CD14-positive monocyte (primary cell): ENCODE measurements at regions not wholly inside any gene's neighbourhood (a gene's known extent, or its start where the extent isn't known, plus 50 kb on each side); places are given as distances from the start of the nearest gene placed in this dataset.

Source experiments
- DNase-seq, 3 donors: peaks; one replicate each; pipeline ENCODE4 v3.0.0-alpha.2; 2011 to 2022
- H2AFZ ChIP-seq: 2 replicates; pipeline ENCODE4 v1.6.0; 2012; ENCODE audit warnings: mild to moderate bottlenecking, low read depth, low read length, inconsistent platforms; ENCODE audit not compliant: insufficient read depth, poor library complexity, severe bottlenecking
- H3K27ac ChIP-seq, 2 donors: 1 replicate in 1 of 2; 2 replicates in 1 of 2; pipeline ENCODE4 v1.5.1; 2012 to 2013; ENCODE audit warnings: low read length in 2 of 2, control low read depth in 1 of 2, inconsistent platforms in 1 of 2, low read depth in 1 of 2, mild to moderate bottlenecking in 1 of 2
- H3K27me3 ChIP-seq, 2 donors: one replicate each; pipeline versions ENCODE4 v1.6.0 to v1.6.1; 2011 to 2013; ENCODE audit warnings: low read length in 2 of 2; ENCODE audit not compliant: control insufficient read depth in 2 of 2, insufficient read depth in 2 of 2
- H3K36me3 ChIP-seq, 2 donors: replicated peaks in 1 of 2; 1 replicate in 1 of 2; 2 replicates in 1 of 2; pipeline versions ENCODE4 v1.5.1 to v1.6.1; 2012 to 2013; ENCODE audit warnings: low read length in 2 of 2, control low read depth in 1 of 2, inconsistent platforms in 1 of 2, mild to moderate bottlenecking in 1 of 2; ENCODE audit not compliant: insufficient read depth in 2 of 2, control insufficient read depth in 1 of 2
- H3K4me1 ChIP-seq, 2 donors: 1 replicate in 1 of 2; 2 replicates in 1 of 2; pipeline versions ENCODE4 v1.5.1 to v1.6.1; 2012 to 2013; ENCODE audit warnings: low read length in 2 of 2, control low read depth in 1 of 2, inconsistent platforms in 1 of 2, mild to moderate bottlenecking in 1 of 2, moderate library complexity in 1 of 2; ENCODE audit not compliant: insufficient read depth in 2 of 2, control insufficient read depth in 1 of 2
- H3K4me2 ChIP-seq: replicated peaks from 2 replicates; pipeline ENCODE3; 2012; ENCODE audit warnings: low read length, moderate library complexity, mild to moderate bottlenecking; ENCODE audit not compliant: poor library complexity, severe bottlenecking; ENCODE audit errors: extremely low read depth
- H3K4me3 ChIP-seq, 3 experiments: fragments of 200-600 bp in 1 of 3; sonication (generic) in 1 of 3; replicated peaks in 1 of 3; 1 replicate in 2 of 3; 2 replicates in 1 of 3; pipeline ENCODE4 v1.5.1; 2011 to 2013; ENCODE audit warnings: low read length in 3 of 3, mild to moderate bottlenecking in 3 of 3, control low read depth in 2 of 3, low read depth in 2 of 3, inconsistent platforms in 1 of 3, moderate library complexity in 1 of 3
- H3K79me2 ChIP-seq: 2 replicates; pipeline ENCODE4 v1.6.0; 2012; ENCODE audit warnings: mild to moderate bottlenecking, control low read depth, inconsistent platforms, low read length, moderate library complexity; ENCODE audit not compliant: insufficient read depth
- H3K9ac ChIP-seq: 2 replicates; pipeline ENCODE4 v1.6.0; 2017; ENCODE audit warnings: low read length, mild to moderate bottlenecking; ENCODE audit not compliant: insufficient read depth, poor library complexity, severe bottlenecking
- H3K9me3 ChIP-seq, 2 donors: replicated peaks in 1 of 2; 1 replicate in 1 of 2; 2 replicates in 1 of 2; pipeline versions ENCODE4 v1.5.1 to v1.6.1; 2012 to 2013; ENCODE audit warnings: low read length in 2 of 2, control low read depth in 1 of 2; ENCODE audit not compliant: control insufficient read depth in 1 of 2, insufficient read depth in 1 of 2
- H4K20me1 ChIP-seq: 2 replicates; pipeline ENCODE4 v1.6.0; 2012; ENCODE audit warnings: mild to moderate bottlenecking, low read length, control low read depth, moderate library complexity; ENCODE audit not compliant: insufficient read depth
- H3K27ac Mint-ChIP-seq, 7 donors: one replicate each; pipeline ENCODE4 v1.8.0; 2020; ENCODE audit warnings: mild to moderate bottlenecking in 7 of 7, mixed read lengths in 7 of 7, moderate library complexity in 6 of 7, inconsistent platforms in 2 of 7
- H3K27me3 Mint-ChIP-seq, 3 donors: one replicate each; pipeline ENCODE4 v1.8.0; 2021 to 2022; ENCODE audit warnings: low read depth in 3 of 3, mild to moderate bottlenecking in 3 of 3, mixed read lengths in 3 of 3, moderate library complexity in 3 of 3, inconsistent platforms in 1 of 3
- H3K36me3 Mint-ChIP-seq, 2 donors: one replicate each; pipeline ENCODE4 v1.8.0; 2020; ENCODE audit warnings: mixed read lengths in 2 of 2, inconsistent platforms in 1 of 2, mild to moderate bottlenecking in 1 of 2
- H3K4me1 Mint-ChIP-seq: one replicate; pipeline ENCODE4 v1.8.0; 2020; ENCODE audit warnings: mild to moderate bottlenecking, mixed read lengths
- H3K4me3 Mint-ChIP-seq, 2 donors: one replicate each; pipeline ENCODE4 v1.8.0; 2020; ENCODE audit warnings: mild to moderate bottlenecking in 2 of 2, mixed read lengths in 2 of 2, moderate library complexity in 1 of 2
- H3K9me3 Mint-ChIP-seq, 7 donors: one replicate each; pipeline ENCODE4 v1.8.0; 2020 to 2022; ENCODE audit warnings: mixed read lengths in 7 of 7, mild to moderate bottlenecking in 6 of 7, moderate library complexity in 6 of 7, inconsistent platforms in 2 of 7
- CTCF ChIP-seq: fragments of 200-600 bp; IDR thresholded peaks from one replicate; pipeline ENCODE4 v1.8.0; 2022; ENCODE audit warnings: antibody characterized with exemption, mild to moderate bottlenecking
- WGBS: methylation state at CpG from one replicate; pipeline ENCODE4 v1.1.5; 2013; ENCODE audit warnings: missing lambda C conversion rate; ENCODE audit not compliant: insufficient coverage; 5-methylcytosine and 5-hydroxymethylcytosine counted together
- intact Hi-C, 2 donors: fragments of 100-400 bp; cut with micrococcal nuclease; formaldehyde crosslinking; loops; one replicate each; pipeline versions ENCODE4 v1.15.0 to v1.15.1; 2023

- Histone ChIP-seq H2AFZ (no peak overlapping the region), H3K79me2 (no peaks in the 10 kb centered on the region), H3K27me3 (no peaks in the 10 kb centered on the region), H3K4me3 (no peak overlapping the region), H3K36me3 (no peaks in the 10 kb centered on the region), H3K4me1 (no peaks in the 10 kb centered on the region), H4K20me1 (no peaks in the 10 kb centered on the region), H3K9ac (no peak overlapping the region), H3K9me3 (no peaks in the 10 kb centered on the region), H3K27ac (no peak overlapping the region), H3K4me2 (no peak overlapping the region)
- Mint-ChIP-seq H3K27me3 (peaks cover 0 to 3% (median 2%) of the 10 kb centered on the region in 3 donors), H3K9me3 (peaks cover 0 to 4% (median 1%) of the 10 kb centered on the region in 7 donors), H3K4me1 (no peaks in the 10 kb centered on the region), H3K4me3 (no peak overlapping the region), H3K36me3 (no peaks in the 10 kb centered on the region), H3K27ac (no peak overlapping the region)
- intact Hi-C loops, result no loop called here
- 88% methylated on average over 2 of the region's 7 CpGs for WGBS
- no peak for TF ChIP-seq CTCF
- no peak for DNase-seq
These were observed 266.3 kb downstream of the TLR4 start for GRCh38 chr9:117970276-117971050.

GRCh38 chr9:117974108-117974507 is 269.9 kb downstream of the TLR4 start:
- Mint-ChIP-seq H3K36me3 (no peaks in the 10 kb centered on the region), H3K9me3 (peaks cover 0 to 6% (median 2%) of the 10 kb centered on the region in 7 donors), H3K4me1 (no peaks in the 10 kb centered on the region), H3K27me3 (peaks cover 0 to 3% (median 2%) of the 10 kb centered on the region in 3 donors), H3K27ac (no peak overlapping the region), H3K4me3 (no peak overlapping the region)
- Histone ChIP-seq H3K4me2 (no peak overlapping the region), H3K27me3 (no peaks in the 10 kb centered on the region), H2AFZ (no peak overlapping the region), H3K9me3 (no peaks in the 10 kb centered on the region), H3K4me1 (no peaks in the 10 kb centered on the region), H4K20me1 (no peaks in the 10 kb centered on the region), H3K9ac (no peak overlapping the region), H3K36me3 (no peaks in the 10 kb centered on the region), H3K27ac (no peak overlapping the region), H3K4me3 (no peak overlapping the region), H3K79me2 (no peaks in the 10 kb centered on the region)
- no peak for TF ChIP-seq CTCF
- no peak for DNase-seq
- intact Hi-C loops, result no loop called here
- WGBS, result 80% methylated on average over 1 of the region's 3 CpGs
